ENCODE measurements at regions not wholly inside any gene's neighbourhood (a gene's known extent, or its start where the extent isn't known, plus 50 kb on each side); places are given as distances from the start of the nearest gene placed in this dataset.

DNA sequence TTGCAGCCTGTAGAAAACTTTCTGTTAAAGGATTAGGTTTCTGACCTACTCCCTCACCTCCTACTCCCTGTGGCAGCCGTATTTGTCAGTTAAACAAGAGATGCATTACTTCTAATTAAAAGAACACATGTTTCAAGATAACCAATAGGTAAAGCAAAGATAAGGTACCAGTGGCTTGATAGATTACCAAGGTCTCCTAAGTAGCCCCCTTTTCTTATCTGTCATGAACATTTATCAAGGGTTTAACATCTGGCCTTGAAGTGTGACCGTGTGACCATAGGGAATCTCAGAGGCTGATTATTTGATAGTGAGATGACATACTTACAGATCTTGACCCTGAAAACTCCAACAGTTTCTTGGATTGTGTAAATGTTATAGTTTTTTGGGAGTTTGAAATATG, 764.0 kb upstream of the EDIL3 start:
- no peak for DNase-seq (ENCODE audit: low read depth)
- TF ChIP-seq, protein P1, sequence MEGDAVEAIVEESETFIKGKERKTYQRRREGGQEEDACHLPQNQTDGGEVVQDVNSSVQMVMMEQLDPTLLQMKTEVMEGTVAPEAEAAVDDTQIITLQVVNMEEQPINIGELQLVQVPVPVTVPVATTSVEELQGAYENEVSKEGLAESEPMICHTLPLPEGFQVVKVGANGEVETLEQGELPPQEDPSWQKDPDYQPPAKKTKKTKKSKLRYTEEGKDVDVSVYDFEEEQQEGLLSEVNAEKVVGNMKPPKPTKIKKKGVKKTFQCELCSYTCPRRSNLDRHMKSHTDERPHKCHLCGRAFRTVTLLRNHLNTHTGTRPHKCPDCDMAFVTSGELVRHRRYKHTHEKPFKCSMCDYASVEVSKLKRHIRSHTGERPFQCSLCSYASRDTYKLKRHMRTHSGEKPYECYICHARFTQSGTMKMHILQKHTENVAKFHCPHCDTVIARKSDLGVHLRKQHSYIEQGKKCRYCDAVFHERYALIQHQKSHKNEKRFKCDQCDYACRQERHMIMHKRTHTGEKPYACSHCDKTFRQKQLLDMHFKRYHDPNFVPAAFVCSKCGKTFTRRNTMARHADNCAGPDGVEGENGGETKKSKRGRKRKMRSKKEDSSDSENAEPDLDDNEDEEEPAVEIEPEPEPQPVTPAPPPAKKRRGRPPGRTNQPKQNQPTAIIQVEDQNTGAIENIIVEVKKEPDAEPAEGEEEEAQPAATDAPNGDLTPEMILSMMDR (IDR thresholded peaks at IDR 0.05; ENCODE audit: low read length, missing control alignments): no peak
- no peak overlapping the region for H3K4me3 ChIP-seq (replicated peaks; ENCODE audit: low read depth, low read length)

DNA sequence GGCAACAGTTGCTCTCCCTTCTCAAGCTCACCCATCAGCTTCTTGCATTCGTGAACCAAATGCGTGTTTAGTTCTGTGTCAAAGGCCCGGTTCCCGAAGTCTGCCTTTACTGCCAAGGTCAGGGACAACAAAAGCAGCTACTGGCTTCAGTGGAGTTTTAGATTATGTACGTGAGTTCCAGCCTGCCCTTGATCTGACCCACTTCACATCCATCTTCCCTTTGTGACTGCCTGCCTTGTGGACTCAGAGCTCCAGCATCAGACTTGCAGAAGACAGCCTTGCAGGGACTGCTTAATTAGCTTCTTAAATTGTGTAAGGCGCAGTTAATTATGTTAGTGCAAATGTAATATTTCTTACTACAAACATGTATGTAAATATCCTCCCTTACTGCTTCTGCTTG, 774.7 kb upstream of the EDIL3 start:
- DNase-seq (ENCODE audit: low read depth): no peak
- TF ChIP-seq, protein P1 (IDR thresholded peaks at IDR 0.05; ENCODE audit: low read length, missing control alignments): no peak
- no peak overlapping the region for H3K4me3 ChIP-seq (replicated peaks; ENCODE audit: low read depth, low read length)

DNA sequence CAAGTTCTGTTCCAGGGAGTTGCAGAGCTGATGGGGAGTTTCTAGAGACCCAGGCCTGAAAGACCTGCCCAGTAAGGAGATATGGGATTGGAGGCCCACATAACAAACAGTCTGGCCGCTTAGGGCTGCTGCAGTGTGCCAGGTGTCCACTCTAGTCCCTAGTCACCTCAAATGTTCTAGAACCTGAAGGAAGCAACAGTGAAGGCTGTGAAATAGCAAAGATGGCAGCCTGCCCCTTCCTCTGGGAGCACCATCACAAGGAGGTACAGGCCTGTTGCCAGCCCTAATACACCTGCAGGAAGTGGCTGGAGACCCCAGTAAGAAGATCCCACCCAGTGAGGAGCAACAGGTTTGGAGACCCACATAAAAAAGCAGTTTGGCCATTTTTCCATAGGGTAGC, 783.8 kb upstream of the EDIL3 start:
- TF ChIP-seq, protein P1 (IDR thresholded peaks at IDR 0.05; ENCODE audit: low read length, missing control alignments): no peak
- no peak overlapping the region for H3K4me3 ChIP-seq (replicated peaks; ENCODE audit: low read depth, low read length)
- no peak for DNase-seq (ENCODE audit: low read depth)

DNA sequence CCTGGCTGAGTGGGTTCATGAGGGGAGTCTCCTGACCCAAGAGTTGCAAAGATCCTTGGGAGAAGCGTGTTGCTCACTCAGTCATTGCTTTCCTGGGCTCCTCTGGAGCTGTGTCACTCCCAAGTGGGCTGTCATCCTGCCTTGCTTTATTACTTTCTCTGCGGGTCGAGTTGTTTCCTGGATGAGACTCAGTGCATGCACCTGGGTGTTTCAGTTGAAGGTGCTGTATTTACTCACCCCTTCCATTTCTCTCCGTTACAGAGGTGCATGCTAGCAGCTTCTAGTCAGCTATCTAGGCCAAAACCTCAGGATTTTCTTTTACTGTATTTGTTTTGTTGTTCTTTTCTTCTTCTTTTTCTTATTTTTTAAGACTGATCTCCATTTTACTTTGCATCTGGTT, 785.5 kb upstream of the EDIL3 start:
- TF ChIP-seq, protein P1 (IDR thresholded peaks at IDR 0.05; ENCODE audit: low read length, missing control alignments): no peak
- no peak for DNase-seq (ENCODE audit: low read depth)
- no peak overlapping the region for H3K4me3 ChIP-seq (replicated peaks; ENCODE audit: low read depth, low read length)

DNA sequence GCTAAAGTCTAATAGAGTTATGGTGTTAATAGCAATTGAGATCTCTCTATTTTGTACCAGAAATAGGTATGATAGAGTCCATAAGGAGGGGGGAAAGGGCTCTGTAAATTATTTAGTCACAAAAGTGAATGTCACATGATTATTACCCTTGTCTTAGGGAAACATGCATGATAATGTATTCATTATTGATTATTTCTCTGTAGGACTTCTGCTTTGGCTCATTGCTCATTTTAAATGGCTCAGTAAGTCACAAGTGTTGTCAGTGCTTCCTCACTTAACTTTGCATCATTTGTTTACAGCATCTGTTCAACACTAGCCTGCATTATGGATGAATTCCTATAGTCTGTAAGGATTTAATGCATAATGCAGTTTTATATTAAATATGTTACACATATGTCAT, 788.8 kb upstream of the EDIL3 start:
- TF ChIP-seq, protein P1 (IDR thresholded peaks at IDR 0.05; ENCODE audit: low read length, missing control alignments): no peak
- no peak overlapping the region for H3K4me3 ChIP-seq (replicated peaks; ENCODE audit: low read depth, low read length)
- no peak for DNase-seq (ENCODE audit: low read depth)

DNA sequence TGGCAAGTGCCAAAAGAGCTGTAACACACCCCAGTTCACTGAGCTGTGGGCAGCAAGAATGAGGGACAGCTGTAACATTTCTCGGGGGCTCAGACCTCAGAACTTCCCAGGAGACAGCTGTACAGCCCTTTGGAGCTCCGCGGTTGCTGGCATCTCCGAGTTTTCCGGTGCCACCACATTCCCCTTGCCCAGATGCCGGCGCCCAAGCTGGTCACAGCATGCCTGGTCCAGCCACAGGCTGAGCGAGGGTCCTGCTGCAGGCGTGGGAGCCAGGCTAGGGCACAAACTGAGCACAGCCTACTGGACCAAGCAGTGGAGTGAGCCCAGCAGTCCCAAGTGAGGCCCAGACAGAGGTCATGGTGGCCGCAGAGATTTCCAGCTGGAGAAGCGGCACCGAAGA, 797.7 kb upstream of the EDIL3 start:
- DNase-seq (ENCODE audit: low read depth): no peak
- TF ChIP-seq, protein P1 (IDR thresholded peaks at IDR 0.05; ENCODE audit: low read length, missing control alignments): no peak
- H3K4me3 ChIP-seq (replicated peaks; ENCODE audit: low read depth, low read length): no peak overlapping the region

DNA sequence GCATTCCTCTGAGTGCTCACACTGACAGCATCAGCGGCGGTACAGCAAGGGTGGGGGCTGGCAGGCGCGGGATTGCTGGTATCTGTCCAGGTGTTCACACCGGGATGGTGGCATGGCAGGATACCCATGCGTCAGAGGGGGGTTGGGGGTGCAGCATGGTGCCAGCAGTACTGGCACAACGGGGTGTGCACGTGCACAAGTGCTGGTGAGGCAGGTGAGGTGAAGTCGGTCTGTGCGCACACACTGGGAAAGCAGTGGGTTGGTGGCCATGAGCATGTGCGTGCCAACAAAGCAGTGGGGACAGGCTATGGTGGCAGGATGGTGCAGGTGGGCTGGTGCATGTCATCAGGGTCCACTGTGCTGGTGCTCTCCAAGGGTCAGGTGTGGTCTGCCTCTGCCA, 819.6 kb upstream of the EDIL3 start:
- no peak overlapping the region for H3K4me3 ChIP-seq (replicated peaks; ENCODE audit: low read depth, low read length)
- no peak for DNase-seq (ENCODE audit: low read depth)
- TF ChIP-seq, protein P1 (IDR thresholded peaks at IDR 0.05; ENCODE audit: low read length, missing control alignments): no peak
